Suprapubic skin (tissue), 4 donors: ENCODE measurements at regions not wholly inside any gene's neighbourhood (a gene's known extent, or its start where the extent isn't known, plus 50 kb on each side); places are given as distances from the start of the nearest gene placed in this dataset.

Experiments used
- POLR2A ChIP-seq, 2 donors: fragments of 450-650 bp; IDR thresholded peaks; one replicate each; pipeline ENCODE4 v1.6.1; 2017; ENCODE audit warnings: antibody characterized with exemption in 2 of 2, mild to moderate bottlenecking in 2 of 2, moderate library complexity in 2 of 2
- POLR2AphosphoS5 ChIP-seq, 3 donors: sonication (generic); formaldehyde crosslinking; IDR thresholded peaks; one replicate each; pipeline ENCODE4 v1.6.1; 2017; ENCODE audit warnings: antibody characterized with exemption in 3 of 3
- TF ChIP-seq, protein P1 (sequence below), 2 donors: fragments of 200-600 bp in 1 of 2; fragments of 450-650 bp in 1 of 2; sonication (generic) in 1 of 2; IDR thresholded peaks; one replicate each; pipeline ENCODE4 v1.5.1; 2016 to 2019; ENCODE audit warnings: antibody characterized with exemption in 2 of 2, mild to moderate bottlenecking in 1 of 2, moderate library complexity in 1 of 2

DNA sequence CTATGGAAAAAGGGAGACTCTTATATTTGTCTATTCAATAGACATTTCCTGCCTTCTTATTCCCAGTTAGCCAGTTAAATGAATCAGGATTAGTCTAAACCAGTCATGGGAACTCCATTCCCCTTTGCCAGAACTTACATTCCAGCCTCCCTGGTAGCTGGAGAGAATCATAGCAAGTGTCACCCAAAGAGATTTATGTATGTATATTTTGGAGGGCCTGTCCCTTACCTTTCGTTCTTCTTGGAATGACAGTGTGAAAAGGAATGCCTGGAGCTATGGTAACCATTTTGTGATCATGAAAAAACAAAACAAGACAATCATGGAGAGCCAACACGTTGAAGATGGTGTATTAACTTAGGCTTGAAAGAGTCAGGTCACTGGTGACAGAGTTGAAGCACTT is 627.7 kb downstream of the CCDC171 start:
- TF ChIP-seq POLR2AphosphoS5 (IDR thresholded peaks at IDR 0.05) (no peak), POLR2A (IDR thresholded peaks at IDR 0.05) (no peak)
- TF ChIP-seq, protein P1, sequence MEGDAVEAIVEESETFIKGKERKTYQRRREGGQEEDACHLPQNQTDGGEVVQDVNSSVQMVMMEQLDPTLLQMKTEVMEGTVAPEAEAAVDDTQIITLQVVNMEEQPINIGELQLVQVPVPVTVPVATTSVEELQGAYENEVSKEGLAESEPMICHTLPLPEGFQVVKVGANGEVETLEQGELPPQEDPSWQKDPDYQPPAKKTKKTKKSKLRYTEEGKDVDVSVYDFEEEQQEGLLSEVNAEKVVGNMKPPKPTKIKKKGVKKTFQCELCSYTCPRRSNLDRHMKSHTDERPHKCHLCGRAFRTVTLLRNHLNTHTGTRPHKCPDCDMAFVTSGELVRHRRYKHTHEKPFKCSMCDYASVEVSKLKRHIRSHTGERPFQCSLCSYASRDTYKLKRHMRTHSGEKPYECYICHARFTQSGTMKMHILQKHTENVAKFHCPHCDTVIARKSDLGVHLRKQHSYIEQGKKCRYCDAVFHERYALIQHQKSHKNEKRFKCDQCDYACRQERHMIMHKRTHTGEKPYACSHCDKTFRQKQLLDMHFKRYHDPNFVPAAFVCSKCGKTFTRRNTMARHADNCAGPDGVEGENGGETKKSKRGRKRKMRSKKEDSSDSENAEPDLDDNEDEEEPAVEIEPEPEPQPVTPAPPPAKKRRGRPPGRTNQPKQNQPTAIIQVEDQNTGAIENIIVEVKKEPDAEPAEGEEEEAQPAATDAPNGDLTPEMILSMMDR (IDR thresholded peaks at IDR 0.05), result no peak
